ENCODE measurements at regions not wholly inside any gene's neighbourhood (a gene's known extent, or its start where the extent isn't known, plus 50 kb on each side); places are given as distances from the start of the nearest gene placed in this dataset.

GRCh38 chr2:147108548-147108947 is 736.3 kb upstream of the ACVR2A start:
- Histone ChIP-seq H3K27me3 (no peaks in the 10 kb centered on the region), H3K4me3 (no peak overlapping the region), H3K4me1 (no peaks in the 10 kb centered on the region), H3K36me3 (no peaks in the 10 kb centered on the region), H3K9me3 (no peaks in the 10 kb centered on the region), H3K27ac (no peak overlapping the region)
- ATAC-seq (no peak), DNase-seq (no peak)
- intact Hi-C loops (cut with DNase I) = no loop called here
- no peak for TF ChIP-seq CTCF (IDR thresholded peaks at IDR 0.05)

- intact Hi-C loops (cut with DNase I) = no loop called here
- no peak for ATAC-seq
- no peak overlapping the region for H3K4me3 ChIP-seq
- no peaks in the 10 kb centered on the region for H3K4me1 ChIP-seq
- H3K27me3 ChIP-seq = no peaks in the 10 kb centered on the region
- no peak for TF ChIP-seq CTCF (IDR thresholded peaks at IDR 0.05)
- H3K9me3 ChIP-seq = no peaks in the 10 kb centered on the region
- no peaks in the 10 kb centered on the region for H3K36me3 ChIP-seq
- no peak overlapping the region for H3K27ac ChIP-seq
- no peak for DNase-seq
These were observed 742.7 kb upstream of the ACVR2A start for GRCh38 chr2:147101941-147102790.

- H3K4me3 ChIP-seq = no peak overlapping the region
These were observed 744.3 kb upstream of the ACVR2A start for GRCh38 chr2:147100406-147101035.

GRCh38 chr2:147099845-147100244 is 745.0 kb upstream of the ACVR2A start:
- Histone ChIP-seq H3K27ac (no peak overlapping the region), H3K36me3 (no peaks in the 10 kb centered on the region), H3K27me3 (no peaks in the 10 kb centered on the region), H3K4me3 (no peak overlapping the region), H3K9me3 (no peaks in the 10 kb centered on the region), H3K4me1 (no peaks in the 10 kb centered on the region)
- no peak for DNase-seq
- no peak for TF ChIP-seq CTCF (IDR thresholded peaks at IDR 0.05)
- intact Hi-C loops (cut with DNase I) = no loop called here
- ATAC-seq = no peak

More at GRCh38 chr2:147100406-147101035, 744.3 kb upstream of the ACVR2A start:
- no peaks in the 10 kb centered on the region for H3K4me1 ChIP-seq
- H3K27ac ChIP-seq = no peak overlapping the region
- intact Hi-C loops (cut with DNase I) = no loop called here
- no peak for TF ChIP-seq CTCF (IDR thresholded peaks at IDR 0.05)
- H3K9me3 ChIP-seq = no peaks in the 10 kb centered on the region
- ATAC-seq (no peak), DNase-seq (no peak)
- H3K36me3 ChIP-seq = no peaks in the 10 kb centered on the region
- no peaks in the 10 kb centered on the region for H3K27me3 ChIP-seq

- no peak for ATAC-seq
These were observed 745.9 kb upstream of the ACVR2A start for GRCh38 chr2:147098940-147099339.

More at GRCh38 chr2:147098940-147099339, 745.9 kb upstream of the ACVR2A start:
- DNase-seq = no peak
- Histone ChIP-seq H3K36me3 (no peaks in the 10 kb centered on the region), H3K4me1 (no peaks in the 10 kb centered on the region), H3K4me3 (no peak overlapping the region), H3K27me3 (no peaks in the 10 kb centered on the region), H3K9me3 (no peaks in the 10 kb centered on the region), H3K27ac (no peak overlapping the region)
- TF ChIP-seq CTCF (IDR thresholded peaks at IDR 0.05) = no peak
- intact Hi-C loops (cut with DNase I) = no loop called here
